ELF-1 (cell line): ENCODE measurements at regions not wholly inside any gene's neighbourhood (a gene's known extent, or its start where the extent isn't known, plus 50 kb on each side); places are given as distances from the start of the nearest gene placed in this dataset.
"Not testable (repeated sequence)": the region's sequence is repeated elsewhere in the genome, so short reads cannot be mapped to it uniquely, and the experiment has no call there.

Source experiments
- DNase-seq: peaks from one replicate; pipeline ENCODE4 v3.0.0-alpha.2; 2016; ENCODE audit warnings: low read depth, low spot score

- no peak for DNase-seq
These were observed 94.5 kb upstream of the MXRA5 start for GRCh38 chrX:3440981-3441380.

GRCh38 chrX:3435916-3436315 lies 89.5 kb upstream of the MXRA5 start:
- not testable (repeated sequence) for DNase-seq

- DNase-seq, result no peak
These were observed 88.6 kb upstream of the MXRA5 start for GRCh38 chrX:3435057-3435456.

GRCh38 chrX:3428792-3429191 lies 82.3 kb upstream of the MXRA5 start:
- no peak for DNase-seq

GRCh38 chrX:3426552-3426951 lies 80.1 kb upstream of the MXRA5 start:
- DNase-seq, result no peak

- no peak for DNase-seq
These were observed 78.6 kb upstream of the MXRA5 start for GRCh38 chrX:3425031-3425430.

GRCh38 chrX:3420316-3420715 lies 73.9 kb upstream of the MXRA5 start:
- DNase-seq, result no peak

- DNase-seq, result no peak
These were observed 68.6 kb upstream of the MXRA5 start for GRCh38 chrX:3415011-3415410.

GRCh38 chrX:3411626-3412025 lies 65.2 kb upstream of the MXRA5 start:
- DNase-seq, result not testable (repeated sequence)

GRCh38 chrX:3409936-3410335 lies 63.5 kb upstream of the MXRA5 start:
- DNase-seq, result not testable (repeated sequence)

- no peak for DNase-seq
These were observed 61.3 kb upstream of the MXRA5 start for GRCh38 chrX:3407781-3408180.

GRCh38 chrX:3407121-3407520 lies 60.7 kb upstream of the MXRA5 start:
- DNase-seq, result no peak

- no peak for DNase-seq
These were observed 57.3 kb upstream of the MXRA5 start for GRCh38 chrX:3403748-3404147.
